Heart left ventricle (tissue), 16 donors: ENCODE measurements at regions not wholly inside any gene's neighbourhood (a gene's known extent, or its start where the extent isn't known, plus 50 kb on each side); places are given as distances from the start of the nearest gene placed in this dataset.

Source experiments
- ATAC-seq, 4 donors: fragments of 200-7000 bp; cut with Tn5 transposase; one replicate each; pipeline ENCODE4 v1.9.1; 2020 to 2022; ENCODE audit warnings: moderate library complexity in 4 of 4, mild to moderate bottlenecking in 3 of 4, moderate number of reproducible peaks in 1 of 4
- DNase-seq, 5 donors: peaks; one replicate each; pipeline ENCODE4 v3.0.0-alpha.2; 2020
- H3K27ac ChIP-seq, 12 donors: fragments of 200-600 bp; sonication (generic) in 4 of 12; one replicate each; pipeline versions ENCODE4 v1.5.0 to v1.8.0; 2016 to 2022; ENCODE audit warnings: mild to moderate bottlenecking in 2 of 12
- H3K27me3 ChIP-seq, 9 donors: fragments of 200-600 bp; sonication (generic) in 2 of 9; one replicate each; pipeline versions ENCODE4 v1.5.1 to v1.8.0; 2016 to 2022; ENCODE audit warnings: mild to moderate bottlenecking in 3 of 9
- H3K36me3 ChIP-seq, 9 donors: fragments of 200-600 bp; sonication (generic) in 2 of 9; one replicate each; pipeline versions ENCODE4 v1.5.0 to v1.8.0; 2018 to 2022; ENCODE audit warnings: mild to moderate bottlenecking in 2 of 9
- H3K4me1 ChIP-seq, 12 donors: fragments of 200-600 bp; sonication (generic) in 4 of 12; one replicate each; pipeline versions ENCODE4 v1.5.0 to v1.8.0; 2016 to 2022; ENCODE audit warnings: mild to moderate bottlenecking in 3 of 12
- H3K4me3 ChIP-seq, 12 donors: fragments of 200-600 bp; sonication (generic) in 4 of 12; one replicate each; pipeline versions ENCODE4 v1.5.0 to v1.8.0; 2017 to 2022; ENCODE audit warnings: mild to moderate bottlenecking in 9 of 12, moderate library complexity in 4 of 12
- H3K9me3 ChIP-seq, 12 donors: fragments of 200-600 bp; sonication (generic) in 4 of 12; one replicate each; pipeline versions ENCODE4 v1.5.0 to v1.8.0; 2016 to 2022; ENCODE audit warnings: mild to moderate bottlenecking in 1 of 12
- POLR2A ChIP-seq, 2 donors: fragments of 450-650 bp; IDR thresholded peaks; one replicate each; pipeline ENCODE4 v1.6.1; 2017; ENCODE audit warnings: antibody characterized with exemption in 2 of 2, mild to moderate bottlenecking in 2 of 2, moderate library complexity in 2 of 2
- WGBS, 4 donors: extraction: QIAGEN DNeasy Blood & Tissue Kit in 2 of 4; methylation state at CpG; one replicate each; pipeline versions ENCODE4 v1.1.5 to v1.1.7; 2013 to 2018; 5-methylcytosine and 5-hydroxymethylcytosine counted together
- intact Hi-C, 10 donors: fragments of 100-400 bp; cut with DNase I; formaldehyde crosslinking; loops; one replicate each; pipeline versions ENCODE4 v1.11.1 to v1.14.2; 2022
- microRNA-seq, 4 donors: library from miRNA; unstranded; fragments of <30 nt; microRNA quantifications; one replicate each; pipeline versions ENCODE4 to v1.2.0, GENCODE V29; 2017 to 2020
- TF ChIP-seq, protein P1 (sequence below), 12 donors: fragments of 200-600 bp; sonication (generic) in 4 of 12; IDR thresholded peaks; one replicate each; pipeline versions ENCODE4 v1.5.0 to v1.8.0; 2018 to 2022; ENCODE audit warnings: antibody characterized with exemption in 12 of 12, mild to moderate bottlenecking in 5 of 12
- donor health status: ischemic (EF 13 %, LVEDD 7.1; RV severe dilation, severe dysfunction).
- donor health status: healthy with polysubstance abuse.
- donor health status: DM: no; HTN: yes; CAD: no.
- donor health status: DM: no; HTN: no; CAD: no.
- donor health status: ischemic (EF 25% LVEDD 6.9; RV normal size, moderate dysfunction).
- donor health status: ischemic (EF 25% LVEDD 5.7; RV mildly dilated, moderate dysfunction).
- donor health status: healthy.
- donor health status: DM: yes; HTN: yes; CAD: no.
- donor health status: ischemic (EF 35%, LVEDD 5.7; RV mildly dilated, moderate dysfunction).
- donor health status: nonischemic (EF 11% LVEDD 7.7; RV severe dilation, severe dysfunction).
- donor health status: DM: yes; HTN: yes; CAD: no.
- donor health status: PGD.
- donor health status: ischemic (EF 29% LVEDD 5.4; RV normal size, mild dysfunction).
- donor health status: nonischemic (EF 23%, LVEDD 6.1; RV moderate dilation, normal function).

DNA sequence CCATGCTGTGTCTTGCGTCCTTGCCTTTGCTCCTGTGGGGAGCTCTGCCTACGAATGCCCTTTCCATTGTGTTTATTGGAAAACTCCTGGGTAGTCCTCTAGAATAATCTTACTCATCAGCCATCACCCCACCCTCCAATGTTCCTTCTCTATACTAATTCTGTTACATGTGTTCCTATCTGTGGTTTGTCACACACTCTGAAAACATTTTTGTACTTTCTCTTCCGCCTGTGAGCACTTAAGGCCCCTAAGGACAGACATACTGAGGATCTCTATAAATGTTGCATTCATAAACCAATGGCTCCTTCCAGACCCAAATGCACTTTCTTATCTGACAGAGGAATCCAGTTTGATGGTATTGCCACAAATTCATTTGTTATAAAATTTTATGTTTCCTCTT, 53.9 kb upstream of the MON1B start:
- Histone ChIP-seq H3K4me1 (no peaks in the 10 kb centered on the region), H3K4me3 (no peak overlapping the region), H3K36me3 (no peaks in the 10 kb centered on the region), H3K9me3 (no peaks in the 10 kb centered on the region), H3K27me3 (no peaks in the 10 kb centered on the region), H3K27ac (no peak overlapping the region)
- DNase-seq (no peak), ATAC-seq (no peak)
- TF ChIP-seq, protein P1, sequence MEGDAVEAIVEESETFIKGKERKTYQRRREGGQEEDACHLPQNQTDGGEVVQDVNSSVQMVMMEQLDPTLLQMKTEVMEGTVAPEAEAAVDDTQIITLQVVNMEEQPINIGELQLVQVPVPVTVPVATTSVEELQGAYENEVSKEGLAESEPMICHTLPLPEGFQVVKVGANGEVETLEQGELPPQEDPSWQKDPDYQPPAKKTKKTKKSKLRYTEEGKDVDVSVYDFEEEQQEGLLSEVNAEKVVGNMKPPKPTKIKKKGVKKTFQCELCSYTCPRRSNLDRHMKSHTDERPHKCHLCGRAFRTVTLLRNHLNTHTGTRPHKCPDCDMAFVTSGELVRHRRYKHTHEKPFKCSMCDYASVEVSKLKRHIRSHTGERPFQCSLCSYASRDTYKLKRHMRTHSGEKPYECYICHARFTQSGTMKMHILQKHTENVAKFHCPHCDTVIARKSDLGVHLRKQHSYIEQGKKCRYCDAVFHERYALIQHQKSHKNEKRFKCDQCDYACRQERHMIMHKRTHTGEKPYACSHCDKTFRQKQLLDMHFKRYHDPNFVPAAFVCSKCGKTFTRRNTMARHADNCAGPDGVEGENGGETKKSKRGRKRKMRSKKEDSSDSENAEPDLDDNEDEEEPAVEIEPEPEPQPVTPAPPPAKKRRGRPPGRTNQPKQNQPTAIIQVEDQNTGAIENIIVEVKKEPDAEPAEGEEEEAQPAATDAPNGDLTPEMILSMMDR (IDR thresholded peaks at IDR 0.05), result no peak
- TF ChIP-seq POLR2A (IDR thresholded peaks at IDR 0.05), result no peak
- WGBS, 4 donors, result 72 to 82% (median 77%) methylated on average over 3 of the region's 3 CpGs
- intact Hi-C loops, result no loop called here

Small RNA genes in the stretch of these regions (microRNA-seq; reads per million reads assigned to microRNA genes)
- 0 reads per million in 4 donors for gene MIR4719
